ENCODE measurements at regions not wholly inside any gene's neighbourhood (a gene's known extent, or its start where the extent isn't known, plus 50 kb on each side); places are given as distances from the start of the nearest gene placed in this dataset.

GRCh38 chr13:76745261-76746200, 140.7 kb downstream of the KCTD12 start:
- DNase-seq, result no peak

- no peak for DNase-seq
Observed at GRCh38 chr13:76741624-76742023, 144.6 kb downstream of the KCTD12 start.

GRCh38 chr13:76741046-76741445, 145.2 kb downstream of the KCTD12 start:
- DNase-seq, result no peak

- no peak for DNase-seq
Observed at GRCh38 chr13:76738616-76739015, 147.6 kb downstream of the KCTD12 start.

- DNase-seq, result no peak
Observed at GRCh38 chr13:76737526-76737925, 148.7 kb downstream of the KCTD12 start.

- DNase-seq, result no peak
Observed at GRCh38 chr13:76735641-76736040, 150.6 kb downstream of the KCTD12 start.

GRCh38 chr13:76733671-76734070, 152.5 kb downstream of the KCTD12 start:
- DNase-seq, result no peak

- no peak for DNase-seq
Observed at GRCh38 chr13:76732367-76732766, 153.8 kb downstream of the KCTD12 start.

GRCh38 chr13:76730220-76730619, 156.0 kb downstream of the KCTD12 start:
- no peak for DNase-seq

GRCh38 chr13:76729691-76730090, 156.5 kb downstream of the KCTD12 start:
- no peak for DNase-seq

GRCh38 chr13:76725896-76726295, 160.3 kb downstream of the KCTD12 start:
- DNase-seq, result no peak

GRCh38 chr13:76725211-76725610, 161.0 kb downstream of the KCTD12 start:
- DNase-seq, result no peak

GRCh38 chr13:76724421-76724820, 161.8 kb downstream of the KCTD12 start:
- DNase-seq, result no peak

- no peak for DNase-seq
Observed at GRCh38 chr13:76723551-76724232, 162.5 kb downstream of the KCTD12 start.

GRCh38 chr13:76722782-76723181, 163.4 kb downstream of the KCTD12 start:
- DNase-seq, result no peak

- no peak for DNase-seq
Observed at GRCh38 chr13:76720821-76721220, 165.4 kb downstream of the KCTD12 start.

GRCh38 chr13:76720416-76720815, 165.8 kb downstream of the KCTD12 start:
- DNase-seq, result no peak

GRCh38 chr13:76719955-76720354, 166.2 kb downstream of the KCTD12 start:
- no peak for DNase-seq

GRCh38 chr13:76717092-76717491, 169.1 kb downstream of the KCTD12 start:
- DNase-seq, result no peak

GRCh38 chr13:76715621-76716020, 170.6 kb downstream of the KCTD12 start:
- no peak for DNase-seq

GRCh38 chr13:76715075-76715474, 171.1 kb downstream of the KCTD12 start:
- DNase-seq, result no peak

- DNase-seq, result no peak
Observed at GRCh38 chr13:76713280-76713679, 172.9 kb downstream of the KCTD12 start.

- DNase-seq, result no peak
Observed at GRCh38 chr13:76711550-76712182, 174.5 kb downstream of the KCTD12 start.

- no peak for DNase-seq
Observed at GRCh38 chr13:76709851-76710250, 176.4 kb downstream of the KCTD12 start.

All from NCI-H524 (cell line).